ENCODE measurements at regions not wholly inside any gene's neighbourhood (a gene's known extent, or its start where the extent isn't known, plus 50 kb on each side); places are given as distances from the start of the nearest gene placed in this dataset.

DNA sequence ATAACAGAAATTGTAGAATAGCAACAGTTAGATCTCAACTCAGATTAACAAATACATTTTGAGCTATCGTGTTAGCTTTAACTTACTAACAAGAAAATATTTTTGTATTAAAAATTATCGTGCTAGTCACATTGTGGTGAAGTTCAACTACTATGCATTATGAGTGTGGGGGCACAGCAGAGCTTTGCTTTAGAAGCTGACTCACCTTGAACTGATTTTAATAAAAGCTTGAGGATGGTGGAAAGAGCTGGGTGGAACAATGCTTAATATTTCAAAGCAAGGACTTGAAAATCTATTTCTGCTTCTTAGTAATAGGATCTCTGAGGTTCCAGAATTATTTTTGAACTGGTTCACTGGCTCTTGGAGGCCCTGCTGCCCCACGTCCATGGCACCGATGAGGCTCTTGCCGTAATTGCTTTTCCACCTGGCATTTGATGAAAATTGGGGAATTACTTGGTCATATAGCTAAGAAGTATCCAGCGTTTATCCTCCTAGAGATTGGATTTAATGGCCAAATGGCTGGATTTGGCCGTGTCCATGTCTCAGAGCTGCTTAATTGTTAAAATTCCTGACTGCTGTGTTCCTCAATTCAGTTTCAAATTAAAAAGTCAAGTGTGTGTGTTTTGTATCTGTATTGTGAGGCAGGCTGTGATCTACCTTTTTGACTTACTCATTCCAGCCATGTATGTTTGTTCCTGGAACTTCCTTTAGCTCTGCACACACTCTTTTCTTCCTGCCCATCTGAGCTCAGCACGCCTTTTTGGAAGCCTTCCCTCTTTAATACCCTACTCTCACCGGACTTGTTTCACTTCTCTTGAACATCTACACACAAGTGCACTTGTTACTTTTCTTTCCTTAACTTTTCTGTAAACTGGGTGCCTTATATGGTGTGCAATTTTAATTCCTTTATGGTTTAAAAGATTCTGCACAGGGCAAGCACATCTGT lies 66.6 kb upstream of the LIMCH1 start:
- Mint-ChIP-seq H3K4me3 (no peak overlapping the region), H3K36me3 (ENCODE audit: low read depth) (no peaks in the 10 kb centered on the region), H3K27ac (no peak overlapping the region), H3K9me3 (no peaks in the 10 kb centered on the region), H3K27me3 (no peaks in the 10 kb centered on the region), H3K4me1 (no peaks in the 10 kb centered on the region)
- no peak for DNase-seq
- CTCF ChIA-PET: no interaction called here
- POLR2A ChIA-PET: no interaction called here

GRCh38 chr4:41472081-41472480 lies 65.9 kb upstream of the LIMCH1 start:
- H3K4me3 Mint-ChIP-seq: no peak overlapping the region
- H3K27ac Mint-ChIP-seq: no peak overlapping the region
- POLR2A ChIA-PET: no interaction called here
- no peaks in the 10 kb centered on the region for H3K27me3 Mint-ChIP-seq
- H3K4me1 Mint-ChIP-seq: no peaks in the 10 kb centered on the region
- no peaks in the 10 kb centered on the region for H3K9me3 Mint-ChIP-seq
- no peaks in the 10 kb centered on the region for H3K36me3 Mint-ChIP-seq (ENCODE audit: low read depth)
- DNase-seq: no peak
- CTCF ChIA-PET: no interaction called here

- no peaks in the 10 kb centered on the region for H3K36me3 Mint-ChIP-seq (ENCODE audit: low read depth)
- H3K4me1 Mint-ChIP-seq: no peaks in the 10 kb centered on the region
- no peaks in the 10 kb centered on the region for H3K9me3 Mint-ChIP-seq
- H3K27me3 Mint-ChIP-seq: no peaks in the 10 kb centered on the region
- DNase-seq: no peak
- ChIA-PET POLR2A (no interaction called here), CTCF (no interaction called here)
- no peak overlapping the region for H3K4me3 Mint-ChIP-seq
- no peak overlapping the region for H3K27ac Mint-ChIP-seq
Measured at GRCh38 chr4:41473176-41473575, 64.8 kb upstream of the LIMCH1 start.

DNA sequence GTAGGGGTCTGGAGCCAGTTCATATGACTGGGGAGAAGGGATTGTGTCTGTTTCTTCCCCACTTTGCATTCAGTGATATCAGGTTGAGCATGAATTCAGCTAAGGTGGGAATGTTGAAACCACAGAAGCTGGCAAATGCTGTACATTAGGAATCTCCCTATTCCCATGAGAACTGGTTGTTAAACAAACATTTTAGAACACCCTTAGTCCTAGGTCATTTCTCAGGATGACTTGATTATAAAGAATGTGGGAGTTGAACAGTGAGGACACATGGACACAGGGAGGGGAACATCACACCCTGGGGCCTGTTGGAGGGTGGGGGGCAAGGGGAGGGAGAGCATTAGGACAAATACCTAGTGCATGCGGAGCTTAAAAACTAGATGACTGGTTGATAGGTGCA lies 62.6 kb upstream of the LIMCH1 start:
- Mint-ChIP-seq H3K4me3 (no peak overlapping the region), H3K36me3 (ENCODE audit: low read depth) (no peaks in the 10 kb centered on the region), H3K27ac (no peak overlapping the region), H3K27me3 (no peaks in the 10 kb centered on the region), H3K9me3 (no peaks in the 10 kb centered on the region), H3K4me1 (no peaks in the 10 kb centered on the region)
- DNase-seq: no peak
- ChIA-PET POLR2A (no interaction called here), CTCF (no interaction called here)

DNA sequence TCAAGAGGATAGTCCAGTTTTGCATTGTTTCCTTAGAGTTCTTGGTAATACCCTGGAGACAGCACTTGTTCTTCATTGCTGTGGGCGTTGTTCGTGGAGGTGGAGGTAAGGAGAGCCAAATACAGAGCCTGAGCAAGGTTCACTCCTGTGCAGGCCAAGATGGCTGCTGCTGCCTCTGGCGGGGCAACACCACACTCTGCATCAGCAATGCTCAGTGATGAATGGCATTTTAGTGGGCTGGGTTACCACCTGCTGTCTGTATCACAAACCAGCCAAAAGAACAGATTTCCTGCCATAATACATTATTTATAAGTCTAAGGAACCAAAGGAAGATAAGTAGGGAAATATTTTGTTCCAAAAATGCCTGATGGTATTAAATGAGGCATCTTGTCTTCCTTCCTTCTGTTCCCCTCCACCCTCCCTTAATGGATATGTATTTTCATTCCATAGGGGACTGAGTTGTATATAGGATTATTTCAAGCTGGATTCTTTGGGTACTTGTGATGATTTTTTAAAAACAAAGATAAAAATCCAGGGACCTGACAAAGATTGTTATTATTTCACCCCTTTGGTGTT lies 61.6 kb upstream of the LIMCH1 start:
- H3K4me3 Mint-ChIP-seq: no peak overlapping the region
- no peak for DNase-seq
- POLR2A ChIA-PET: no interaction called here
- no peaks in the 10 kb centered on the region for H3K27me3 Mint-ChIP-seq
- H3K36me3 Mint-ChIP-seq (ENCODE audit: low read depth): no peaks in the 10 kb centered on the region
- H3K9me3 Mint-ChIP-seq: no peaks in the 10 kb centered on the region
- no peaks in the 10 kb centered on the region for H3K4me1 Mint-ChIP-seq
- H3K27ac Mint-ChIP-seq: no peak overlapping the region
- CTCF ChIA-PET: no interaction called here

- DNase-seq: no peak
- H3K27ac Mint-ChIP-seq: no peak overlapping the region
- H3K4me3 Mint-ChIP-seq: no peak overlapping the region
- no peaks in the 10 kb centered on the region for H3K9me3 Mint-ChIP-seq
- H3K36me3 Mint-ChIP-seq (ENCODE audit: low read depth): no peaks in the 10 kb centered on the region
- no peaks in the 10 kb centered on the region for H3K4me1 Mint-ChIP-seq
- ChIA-PET CTCF (no interaction called here), POLR2A (no interaction called here)
- no peaks in the 10 kb centered on the region for H3K27me3 Mint-ChIP-seq
Measured at GRCh38 chr4:41477181-41477905, 60.6 kb upstream of the LIMCH1 start.

DNA sequence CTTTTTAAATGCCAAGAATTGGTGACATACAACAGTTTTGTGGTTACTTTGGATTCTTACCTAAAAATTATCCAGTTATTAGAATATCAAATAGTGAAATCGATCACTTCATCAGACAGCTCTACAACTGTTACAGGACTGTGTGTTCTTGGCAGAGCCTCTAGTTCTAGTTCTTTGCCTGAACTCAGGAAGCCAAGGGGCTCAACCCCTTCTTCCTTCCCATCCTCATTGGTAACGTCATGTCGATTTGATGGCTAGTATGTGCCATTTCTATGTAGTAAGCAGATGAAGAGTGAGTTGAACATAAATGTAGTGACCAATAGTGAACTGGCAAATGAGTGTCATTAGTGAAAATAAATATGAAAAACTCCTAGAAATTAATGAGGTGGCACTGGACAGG lies 59.4 kb upstream of the LIMCH1 start:
- Mint-ChIP-seq H3K36me3 (ENCODE audit: low read depth) (no peaks in the 10 kb centered on the region), H3K27ac (no peak overlapping the region), H3K4me3 (no peak overlapping the region), H3K27me3 (no peaks in the 10 kb centered on the region), H3K9me3 (no peaks in the 10 kb centered on the region), H3K4me1 (no peaks in the 10 kb centered on the region)
- ChIA-PET CTCF (no interaction called here), POLR2A (no interaction called here)
- no peak for DNase-seq

DNA sequence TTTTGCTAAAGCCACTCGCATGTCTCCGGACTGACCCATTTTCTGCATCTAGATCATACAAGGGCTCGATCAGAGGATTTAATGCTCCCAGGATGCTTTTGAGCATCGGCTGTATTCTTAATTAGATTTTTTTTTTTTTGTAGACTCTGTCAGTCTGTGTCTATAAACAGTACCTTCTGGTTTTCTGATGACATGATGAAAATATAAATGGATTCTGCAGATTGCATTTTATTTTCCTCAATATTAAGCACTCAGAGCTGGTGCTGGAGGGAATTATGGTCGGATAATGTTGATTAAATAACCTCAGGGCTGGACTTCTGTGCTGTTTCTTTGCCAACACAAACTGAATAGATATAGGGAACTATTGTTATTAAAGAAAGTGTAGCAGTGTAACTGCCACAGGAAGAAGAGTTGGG lies 57.1 kb upstream of the LIMCH1 start:
- no peaks in the 10 kb centered on the region for H3K4me1 Mint-ChIP-seq
- POLR2A ChIA-PET: no interaction called here

GRCh38 chr4:41483771-41484170 lies 54.2 kb upstream of the LIMCH1 start:
- Mint-ChIP-seq H3K4me1 (no peaks in the 10 kb centered on the region), H3K36me3 (ENCODE audit: low read depth) (no peaks in the 10 kb centered on the region), H3K27ac (no peak overlapping the region), H3K4me3 (no peak overlapping the region), H3K27me3 (no peaks in the 10 kb centered on the region), H3K9me3 (no peaks in the 10 kb centered on the region)
- ChIA-PET CTCF (no interaction called here), POLR2A (no interaction called here)
- DNase-seq: no peak

More for the DNA sequence above, 57.1 kb upstream of the LIMCH1 start:
- H3K4me3 Mint-ChIP-seq: no peak overlapping the region
- H3K36me3 Mint-ChIP-seq (ENCODE audit: low read depth): no peaks in the 10 kb centered on the region
- CTCF ChIA-PET: no interaction called here
- H3K9me3 Mint-ChIP-seq: no peaks in the 10 kb centered on the region
- no peaks in the 10 kb centered on the region for H3K27me3 Mint-ChIP-seq
- H3K27ac Mint-ChIP-seq: no peak overlapping the region
- DNase-seq: no peak

DNA sequence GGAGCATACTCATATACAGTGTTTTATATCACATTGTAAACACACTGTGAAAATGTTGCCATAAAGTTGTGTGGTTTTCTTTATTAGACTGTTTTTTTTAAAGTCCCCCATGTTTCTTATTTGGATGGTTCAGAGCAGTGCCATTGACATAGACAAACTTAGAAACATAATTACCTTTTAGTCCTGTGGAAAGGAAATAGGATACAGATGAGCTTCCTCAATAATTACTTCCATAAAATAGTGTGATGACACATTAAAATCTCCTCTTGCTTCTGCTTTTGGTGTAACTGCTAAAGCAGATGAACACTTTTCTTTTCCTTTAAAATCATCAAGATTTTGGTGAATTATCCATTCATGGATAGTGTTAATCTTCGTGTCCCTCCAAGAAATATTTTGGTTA lies 52.9 kb upstream of the LIMCH1 start:
- no peak for DNase-seq
- ChIA-PET POLR2A (no interaction called here), CTCF (no interaction called here)
- Mint-ChIP-seq H3K4me3 (no peak overlapping the region), H3K27me3 (no peaks in the 10 kb centered on the region), H3K9me3 (no peaks in the 10 kb centered on the region), H3K36me3 (ENCODE audit: low read depth) (no peaks in the 10 kb centered on the region), H3K4me1 (no peaks in the 10 kb centered on the region), H3K27ac (no peak overlapping the region)

DNA sequence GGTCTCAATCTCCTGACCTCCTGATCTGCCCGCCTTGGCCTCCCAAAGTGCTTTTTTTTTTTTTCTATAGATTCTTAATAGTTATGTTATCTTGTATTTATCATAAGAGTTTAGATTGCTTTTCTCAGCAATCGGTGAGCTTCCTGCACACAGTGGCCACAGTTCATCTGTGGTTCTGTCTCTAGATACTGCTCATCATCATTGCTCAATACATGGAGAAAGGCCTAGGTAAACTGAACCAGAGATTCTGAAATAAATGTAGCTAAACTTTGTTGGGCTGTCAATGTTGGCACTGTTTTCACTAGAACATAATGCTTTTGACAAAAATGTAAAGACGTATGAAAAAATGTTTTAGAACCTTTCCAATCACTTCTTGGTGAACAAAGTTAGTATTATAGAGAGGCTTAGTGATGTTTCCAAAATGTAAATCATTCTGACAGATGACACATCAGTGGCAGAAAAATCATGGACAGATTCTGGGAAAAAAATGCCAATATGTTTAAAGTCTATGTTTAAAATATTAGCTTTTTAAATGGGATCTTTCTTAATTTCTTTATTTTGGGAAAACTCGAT lies 50.0 kb upstream of the LIMCH1 start:
- Mint-ChIP-seq H3K4me3 (no peak overlapping the region), H3K27me3 (no peaks in the 10 kb centered on the region), H3K27ac (no peak overlapping the region), H3K9me3 (no peaks in the 10 kb centered on the region), H3K36me3 (ENCODE audit: low read depth) (no peaks in the 10 kb centered on the region), H3K4me1 (no peaks in the 10 kb centered on the region)
- no peak for DNase-seq
- ChIA-PET CTCF (no interaction called here), POLR2A (no interaction called here)
